ENCODE measurements at regions not wholly inside any gene's neighbourhood (a gene's known extent, or its start where the extent isn't known, plus 50 kb on each side); places are given as distances from the start of the nearest gene placed in this dataset.

- DNase-seq (ENCODE audit: low read depth in 2 of 2, low spot score in 1 of 2) = no peak
Observed at GRCh38 chr13:50699874-50700663, 143.4 kb downstream of the DLEU7 start.

- no peak for DNase-seq (ENCODE audit: low read depth in 2 of 2, low spot score in 1 of 2)
Observed at GRCh38 chr13:50700664-50701305, 142.7 kb downstream of the DLEU7 start.

GRCh38 chr13:50701469-50701868, 142.0 kb downstream of the DLEU7 start:
- DNase-seq (ENCODE audit: low read depth in 2 of 2, low spot score in 1 of 2) = no peak

- DNase-seq (ENCODE audit: low read depth in 2 of 2, low spot score in 1 of 2) = no peak
Observed at GRCh38 chr13:50706505-50706904, 137.0 kb downstream of the DLEU7 start.

GRCh38 chr13:50707628-50708027, 135.9 kb downstream of the DLEU7 start:
- no peak for DNase-seq (ENCODE audit: low read depth in 2 of 2, low spot score in 1 of 2)

GRCh38 chr13:50708461-50708860, 135.0 kb downstream of the DLEU7 start:
- DNase-seq (ENCODE audit: low read depth in 2 of 2, low spot score in 1 of 2) = no peak

- no peak for DNase-seq (ENCODE audit: low read depth in 2 of 2, low spot score in 1 of 2)
Observed at GRCh38 chr13:50709058-50709457, 134.4 kb downstream of the DLEU7 start.

GRCh38 chr13:50711131-50711815, 132.2 kb downstream of the DLEU7 start:
- DNase-seq (ENCODE audit: low read depth in 2 of 2, low spot score in 1 of 2) = no peak

GRCh38 chr13:50711996-50712395, 131.5 kb downstream of the DLEU7 start:
- no peak for DNase-seq (ENCODE audit: low read depth in 2 of 2, low spot score in 1 of 2)

GRCh38 chr13:50712456-50712855, 131.0 kb downstream of the DLEU7 start:
- DNase-seq (ENCODE audit: low read depth in 2 of 2, low spot score in 1 of 2) = no peak

GRCh38 chr13:50712881-50713280, 130.6 kb downstream of the DLEU7 start:
- DNase-seq (ENCODE audit: low read depth in 2 of 2, low spot score in 1 of 2) = no peak

- no peak for DNase-seq (ENCODE audit: low read depth in 2 of 2, low spot score in 1 of 2)
Observed at GRCh38 chr13:50713523-50714248, 129.8 kb downstream of the DLEU7 start.

- DNase-seq (ENCODE audit: low read depth in 2 of 2, low spot score in 1 of 2) = no peak
Observed at GRCh38 chr13:50714891-50715290, 128.6 kb downstream of the DLEU7 start.

- DNase-seq (ENCODE audit: low read depth in 2 of 2, low spot score in 1 of 2) = no peak
Observed at GRCh38 chr13:50715402-50716146, 127.9 kb downstream of the DLEU7 start.

- DNase-seq (ENCODE audit: low read depth in 2 of 2, low spot score in 1 of 2) = no peak
Observed at GRCh38 chr13:50720861-50721671, 122.4 kb downstream of the DLEU7 start.

- DNase-seq (ENCODE audit: low read depth in 2 of 2, low spot score in 1 of 2) = no peak
Observed at GRCh38 chr13:50721672-50721992, 121.9 kb downstream of the DLEU7 start.

GRCh38 chr13:50722440-50723125, 120.9 kb downstream of the DLEU7 start:
- no peak for DNase-seq (ENCODE audit: low read depth in 2 of 2, low spot score in 1 of 2)

GRCh38 chr13:50724438-50724837, 119.1 kb downstream of the DLEU7 start:
- DNase-seq (ENCODE audit: low read depth in 2 of 2, low spot score in 1 of 2) = no peak

- no peak for DNase-seq (ENCODE audit: low read depth in 2 of 2, low spot score in 1 of 2)
Observed at GRCh38 chr13:50724913-50725312, 118.6 kb downstream of the DLEU7 start.

- DNase-seq (ENCODE audit: low read depth in 2 of 2, low spot score in 1 of 2) = no peak
Observed at GRCh38 chr13:50726164-50726563, 117.3 kb downstream of the DLEU7 start.
